ENCODE measurements at regions not wholly inside any gene's neighbourhood (a gene's known extent, or its start where the extent isn't known, plus 50 kb on each side); places are given as distances from the start of the nearest gene placed in this dataset.

DNA sequence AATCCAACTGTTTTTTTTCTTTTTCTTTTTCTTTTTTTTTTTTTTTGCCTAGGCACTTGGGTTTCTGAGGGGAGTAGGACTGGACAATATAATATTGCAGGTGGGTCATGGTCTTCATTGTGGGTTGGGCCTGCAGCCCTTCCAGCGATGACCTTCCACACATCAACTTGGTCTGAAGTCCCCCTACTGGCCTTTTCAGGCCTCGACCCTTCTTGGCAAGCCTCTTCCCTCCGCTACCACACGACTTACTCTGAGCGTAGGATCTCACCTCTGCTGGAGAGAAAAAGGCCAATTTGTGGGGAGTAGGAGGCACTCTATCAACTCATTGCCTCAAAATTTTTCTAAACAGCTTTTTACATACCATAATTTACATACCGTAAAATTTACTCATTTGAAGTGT lies 51.1 kb upstream of the GRIK3 start:
- no peak for DNase-seq (ENCODE audit: low read depth)

DNA sequence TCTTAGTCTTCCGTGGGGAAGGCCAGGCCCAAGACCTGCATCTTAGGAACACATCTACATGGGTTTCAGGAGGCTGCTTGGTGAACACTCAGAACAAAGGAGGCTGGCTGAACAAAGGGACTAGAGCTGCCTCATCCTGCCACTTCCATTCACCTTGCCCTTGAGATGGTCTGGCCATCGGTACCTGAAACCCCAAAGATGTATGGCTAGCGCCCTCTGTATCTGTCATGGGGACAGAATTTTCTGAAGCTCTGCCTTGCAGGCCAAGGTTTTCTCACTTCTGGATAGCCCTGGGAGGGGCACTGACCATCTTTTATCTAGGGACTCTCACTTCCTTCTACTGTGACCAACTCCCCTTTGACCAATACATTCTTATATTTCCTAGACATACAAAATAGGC lies 55.4 kb upstream of the GRIK3 start:
- DNase-seq (ENCODE audit: low read depth): no peak

DNA sequence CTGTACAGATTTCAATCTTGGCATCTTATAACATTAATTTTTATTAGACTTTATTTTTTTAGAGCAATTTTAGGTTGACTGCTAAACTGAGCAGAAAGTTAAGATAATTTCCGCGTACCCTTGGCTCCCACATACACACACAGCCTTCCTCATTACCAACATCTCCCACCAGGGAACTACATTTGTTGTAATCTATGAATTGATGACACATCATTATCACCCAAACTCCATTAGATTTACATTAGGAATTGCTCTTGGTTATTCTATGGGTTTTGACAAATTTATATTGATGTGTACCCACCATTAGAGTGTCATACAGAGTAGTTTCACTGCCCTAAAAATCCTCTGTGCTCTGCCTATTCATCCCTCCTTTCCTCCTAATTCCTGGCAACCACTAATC lies 56.4 kb upstream of the GRIK3 start:
- DNase-seq (ENCODE audit: low read depth): no peak

DNA sequence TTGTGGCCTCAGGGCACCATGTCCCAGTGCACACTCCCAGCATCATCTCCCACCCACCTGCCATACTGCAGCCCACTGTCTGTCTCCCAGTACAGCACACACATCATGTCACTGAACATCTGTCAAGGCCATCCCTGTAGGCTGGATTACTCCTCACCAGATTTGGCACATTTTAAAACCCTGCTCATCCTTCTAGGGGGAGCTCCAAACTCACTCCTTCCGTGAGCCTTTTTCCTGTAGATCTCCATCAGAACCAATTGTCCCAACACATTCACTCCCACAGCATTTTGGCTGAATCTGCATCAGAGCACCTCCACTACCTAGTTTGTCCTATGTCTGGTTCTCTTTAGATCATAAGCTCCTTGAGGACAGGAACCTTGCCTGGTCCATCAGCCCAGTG lies 58.6 kb upstream of the GRIK3 start:
- DNase-seq (ENCODE audit: low read depth): no peak

DNA sequence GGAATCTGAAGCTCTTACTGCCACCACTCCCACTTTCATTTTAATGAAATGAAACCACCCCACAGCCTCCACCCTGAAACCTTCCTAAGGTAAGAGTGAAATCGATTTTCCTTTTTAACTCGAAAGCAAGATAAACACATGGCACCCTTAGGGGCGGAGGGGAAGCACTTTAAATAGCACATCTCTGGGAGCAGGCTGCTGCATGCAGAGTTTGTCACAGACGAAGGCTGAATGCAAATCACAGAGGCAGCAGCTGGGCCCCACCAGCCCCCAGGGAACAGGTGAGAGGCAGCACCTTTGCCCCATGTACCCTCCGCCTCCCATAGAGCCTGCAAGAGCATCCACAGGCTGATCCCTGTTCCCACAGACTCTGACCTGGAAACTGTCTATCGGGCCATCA lies 60.0 kb upstream of the GRIK3 start:
- no peak for DNase-seq (ENCODE audit: low read depth)

DNA sequence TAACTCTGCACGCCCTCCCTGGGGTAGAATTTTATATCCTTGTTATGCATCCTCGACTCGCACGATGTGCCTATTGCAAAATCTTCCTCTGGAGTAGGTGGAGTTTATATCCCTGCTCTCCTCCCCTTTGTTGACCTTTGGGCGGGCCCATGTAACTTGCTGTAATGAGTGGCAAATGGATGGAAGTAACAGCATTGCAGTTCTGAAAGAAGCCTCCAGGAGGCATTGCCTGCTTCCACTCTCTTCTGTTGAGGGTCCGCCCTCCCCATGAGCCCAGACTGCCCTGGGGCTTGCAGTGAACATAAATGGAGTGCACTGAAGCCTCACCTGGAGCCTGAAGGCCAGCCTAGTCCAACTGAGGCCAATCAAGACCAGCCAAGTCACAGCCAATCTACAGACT lies 62.2 kb upstream of the GRIK3 start:
- DNase-seq (ENCODE audit: low read depth): no peak

DNA sequence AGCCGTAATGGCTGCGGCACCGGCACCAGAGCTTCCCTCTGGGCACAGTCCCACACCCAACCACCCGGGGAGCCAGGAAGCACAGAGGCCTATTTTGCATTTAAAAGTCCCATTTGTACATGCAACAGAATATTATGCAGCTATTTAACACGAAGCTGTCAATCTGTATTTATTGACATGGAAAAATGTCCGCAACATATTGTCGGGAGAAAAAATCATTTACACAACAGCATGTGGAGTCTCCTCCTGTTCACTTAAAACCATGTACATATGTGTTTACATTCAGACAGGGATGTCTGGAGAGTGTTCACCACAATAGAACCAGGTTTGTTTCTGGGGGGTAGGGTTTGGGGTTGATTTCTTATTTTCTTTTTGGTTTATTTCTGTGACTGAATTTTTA lies 63.4 kb upstream of the GRIK3 start:
- DNase-seq (ENCODE audit: low read depth): no peak

DNA sequence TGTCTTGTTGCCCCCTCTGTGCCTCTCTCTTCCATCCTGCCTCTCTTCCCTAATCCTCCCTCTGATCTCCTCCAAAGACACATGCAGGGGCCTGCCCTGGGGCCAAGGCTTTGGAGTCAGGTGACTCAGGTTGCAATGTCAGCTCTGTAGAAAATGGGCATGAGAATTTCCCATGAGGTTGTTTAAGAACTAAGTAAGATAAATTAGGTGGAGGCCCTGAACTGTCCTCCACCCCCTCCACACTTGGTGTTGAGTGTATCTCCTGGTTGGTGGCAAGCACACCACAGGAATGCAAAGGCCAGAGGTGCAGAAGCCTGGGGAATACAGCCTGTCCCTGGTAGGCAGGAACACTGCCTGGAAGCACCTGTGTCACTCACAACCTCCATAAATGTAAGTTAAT lies 63.9 kb upstream of the GRIK3 start:
- DNase-seq (ENCODE audit: low read depth): no peak

DNA sequence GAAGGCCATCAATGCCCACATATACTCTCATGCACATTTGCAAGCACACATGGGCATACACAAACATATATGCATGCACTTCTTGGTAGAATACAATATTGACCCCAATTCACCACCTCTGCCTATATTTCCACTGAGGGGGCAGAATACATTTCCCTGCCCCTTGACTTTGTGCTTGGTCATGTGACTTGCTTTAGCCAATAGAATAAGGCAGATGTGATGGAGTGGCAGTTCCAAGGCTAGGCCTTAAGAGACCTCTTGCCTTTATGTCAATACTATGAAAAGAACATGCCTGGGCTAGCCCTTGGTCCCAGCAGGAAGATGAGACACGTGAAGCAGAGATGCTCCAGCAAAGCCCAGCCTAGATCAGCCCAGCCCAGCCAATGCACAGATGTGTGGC lies 66.0 kb upstream of the GRIK3 start:
- DNase-seq (ENCODE audit: low read depth): no peak

DNA sequence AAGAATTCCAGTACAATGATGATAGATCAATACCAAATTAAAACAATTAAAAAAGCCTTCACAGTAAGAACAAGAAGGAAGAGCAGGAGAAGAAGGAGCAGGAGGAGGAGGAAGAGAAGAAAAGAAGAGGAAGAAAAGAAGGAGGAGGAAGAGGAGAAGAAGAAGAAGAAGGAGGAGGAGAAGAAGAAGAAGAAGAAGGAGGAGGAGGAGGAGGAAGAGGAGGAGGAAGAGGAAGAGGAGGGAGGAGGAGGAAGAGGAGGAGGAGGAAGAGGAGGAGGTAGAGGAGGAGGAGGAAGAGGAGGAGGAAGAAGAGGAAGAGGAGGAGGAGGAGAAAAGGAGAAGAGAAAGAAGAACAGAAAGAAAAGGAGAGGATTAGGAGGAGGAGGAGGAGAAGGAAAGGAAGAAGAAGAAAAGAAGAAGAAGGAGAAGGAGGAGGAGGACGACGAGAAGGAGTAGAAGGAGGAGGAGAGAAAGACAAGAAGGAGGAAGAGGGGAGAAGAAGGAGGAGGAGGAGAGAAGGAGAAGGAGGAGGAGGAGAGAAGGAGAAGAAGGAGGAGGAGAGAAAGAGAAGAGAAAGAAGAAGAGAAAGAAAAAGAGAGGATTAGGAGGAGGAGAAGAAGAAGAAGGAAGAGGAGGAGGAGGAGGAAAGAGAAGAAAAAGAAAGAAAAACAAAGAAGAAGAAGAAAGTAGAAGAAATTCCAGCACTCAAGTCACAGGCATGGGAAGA lies 68.5 kb upstream of the GRIK3 start:
- DNase-seq (ENCODE audit: low read depth): no peak

DNA sequence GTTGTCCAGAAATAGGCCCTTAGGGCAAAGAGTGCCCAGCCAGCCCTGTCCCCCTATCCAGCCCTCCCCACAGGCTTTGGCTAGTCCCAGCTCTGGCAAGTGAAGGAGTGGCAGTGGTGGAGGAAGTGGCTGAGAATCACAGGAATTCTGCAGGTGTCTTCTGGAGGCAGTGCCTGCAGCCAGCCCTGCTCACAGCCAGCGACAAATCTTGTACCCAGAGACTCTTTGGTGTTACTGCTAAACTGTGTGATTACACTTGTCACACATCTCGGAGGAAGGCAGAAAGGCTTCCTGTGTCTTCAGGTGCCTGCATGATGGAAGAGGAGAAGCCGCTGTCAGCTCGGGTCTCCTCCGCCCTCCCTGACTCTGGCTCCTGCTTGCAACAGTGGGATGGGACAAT lies 71.6 kb upstream of the GRIK3 start:
- DNase-seq (ENCODE audit: low read depth): no peak

DNA sequence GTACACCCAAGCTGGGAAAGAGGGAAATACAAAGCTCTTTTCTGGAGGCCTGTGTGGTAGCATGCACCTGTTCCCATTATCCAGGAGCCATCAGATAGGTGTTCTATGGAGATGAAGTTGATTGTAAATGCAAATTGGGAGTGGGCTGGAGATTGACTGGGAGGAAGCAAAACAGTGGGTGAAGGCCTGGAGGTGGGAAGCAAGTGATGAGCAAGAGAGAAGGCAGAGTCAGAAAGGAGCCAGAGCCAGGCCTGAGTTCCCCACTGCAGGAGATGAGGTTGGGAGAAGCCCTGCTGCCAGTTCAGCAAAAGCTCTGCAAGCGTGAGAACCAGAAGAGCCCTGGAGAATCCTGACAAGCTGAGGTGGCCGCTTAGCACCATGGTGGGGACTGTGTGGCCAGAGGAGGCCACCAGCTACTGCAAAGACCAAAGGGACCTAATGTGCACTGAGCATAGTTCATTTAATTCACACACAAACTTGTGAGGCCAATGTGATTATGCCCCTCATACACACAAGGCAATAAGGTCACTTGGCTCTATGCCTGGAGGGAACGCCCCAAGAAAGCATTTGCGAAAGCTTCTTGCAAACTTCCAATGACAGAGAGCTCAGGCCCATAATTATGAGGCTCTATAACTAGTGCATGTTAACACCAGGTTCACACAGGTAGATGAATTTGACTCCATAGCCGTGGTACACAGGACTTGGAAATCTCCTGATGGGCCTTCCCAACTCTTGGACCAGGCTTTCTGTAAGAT lies 73.0 kb upstream of the GRIK3 start:
- DNase-seq (ENCODE audit: low read depth): no peak

DNA sequence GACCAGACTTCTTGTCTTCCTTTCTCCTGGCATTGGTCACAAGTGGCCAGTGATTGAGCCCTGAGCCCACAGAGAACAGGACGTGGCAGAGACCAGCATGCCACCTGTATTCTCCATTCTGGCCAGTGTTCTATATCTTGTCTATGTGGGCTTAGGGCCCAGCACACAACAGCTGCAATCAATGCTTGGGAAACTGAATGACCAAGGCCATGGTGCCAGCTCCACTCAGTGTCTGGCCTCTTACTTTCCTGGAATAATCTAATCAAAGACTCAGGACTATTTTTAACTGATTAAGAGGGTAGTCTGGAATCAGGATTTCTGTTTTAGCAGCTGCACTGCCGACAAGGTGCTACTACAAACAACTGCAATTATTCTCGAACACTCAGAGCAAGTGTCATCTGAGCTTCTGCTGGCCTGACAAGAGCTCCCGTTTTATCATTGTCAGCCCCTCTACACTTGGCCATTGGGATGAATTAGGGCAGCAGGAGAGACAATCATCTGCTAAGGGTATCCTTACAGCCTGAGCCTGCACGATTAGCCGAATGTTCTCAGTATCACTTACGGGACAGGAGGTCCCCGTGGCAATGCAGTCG lies 74.4 kb upstream of the GRIK3 start:
- no peak for DNase-seq (ENCODE audit: low read depth)

DNA sequence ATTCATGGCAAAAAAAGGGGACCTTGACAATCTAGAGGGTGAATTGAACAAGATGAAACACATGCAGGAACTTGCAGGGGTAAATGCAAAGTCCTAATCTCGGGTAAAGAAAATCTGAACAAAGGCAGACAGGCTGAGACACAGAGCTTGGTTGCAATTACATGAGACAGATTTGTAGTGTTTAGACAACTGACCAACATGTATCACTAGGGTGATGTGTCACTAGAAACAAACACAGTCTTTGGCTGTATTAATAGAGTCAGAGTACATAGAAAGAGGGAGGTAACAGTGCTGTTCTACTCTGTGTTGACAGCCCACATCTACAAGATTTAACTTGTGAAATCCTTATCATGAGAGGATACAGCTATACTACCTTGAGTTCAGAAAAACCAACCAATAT lies 78.1 kb upstream of the GRIK3 start:
- DNase-seq (ENCODE audit: low read depth): no peak

DNA sequence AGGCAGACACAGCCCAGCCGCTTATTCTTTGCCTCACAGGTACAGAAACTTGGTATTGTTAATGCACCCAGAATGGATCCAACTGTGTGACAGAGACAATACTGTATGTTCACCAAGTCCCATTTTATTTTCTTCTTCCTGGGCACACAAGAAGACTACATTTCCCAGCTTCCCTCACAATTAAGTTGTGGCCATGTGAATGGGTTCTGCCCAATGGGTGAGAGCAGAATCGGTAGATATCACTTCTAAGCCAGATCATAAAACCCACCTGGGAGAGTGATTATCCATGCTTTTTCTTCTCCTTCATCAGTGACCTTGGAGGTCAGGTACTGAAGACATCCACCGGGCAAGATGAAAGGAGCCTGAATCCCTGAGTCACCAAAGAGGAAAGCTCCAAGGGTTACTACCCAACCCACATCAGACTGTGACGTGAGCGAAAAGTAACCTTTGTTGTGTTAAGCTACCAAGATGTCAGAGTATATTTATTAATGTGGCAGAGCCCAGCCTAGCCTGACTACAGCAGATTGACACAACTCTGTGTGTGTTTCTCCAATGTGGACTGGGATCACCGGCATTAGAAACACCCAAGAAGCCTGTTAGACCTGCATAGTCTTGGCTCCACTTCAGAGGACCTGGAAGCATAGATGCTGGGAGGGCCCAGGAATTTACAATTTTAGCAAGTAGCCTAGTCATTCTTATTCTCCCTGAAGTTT lies 79.1 kb upstream of the GRIK3 start:
- no peak for DNase-seq (ENCODE audit: low read depth)

DNA sequence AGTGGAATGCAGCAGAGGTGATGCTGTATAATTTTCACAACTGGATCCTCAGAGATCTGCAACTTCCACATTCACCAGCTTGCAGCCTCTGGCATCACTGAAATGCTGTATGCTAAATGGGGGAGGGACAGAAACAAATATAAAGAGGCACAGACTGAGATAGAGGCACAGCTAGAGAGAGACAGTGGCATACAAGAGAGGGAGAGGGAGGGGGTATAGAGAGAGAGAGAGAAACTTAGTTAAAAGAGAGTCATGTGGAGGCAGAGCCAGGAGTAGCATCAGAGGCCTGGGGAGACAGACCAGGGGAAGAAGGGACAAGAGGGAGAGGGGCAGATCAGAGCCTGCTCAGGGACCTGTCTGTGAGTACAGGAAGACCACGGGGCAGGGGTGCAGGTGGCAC lies 84.5 kb upstream of the GRIK3 start:
- no peak for DNase-seq (ENCODE audit: low read depth)

DNA sequence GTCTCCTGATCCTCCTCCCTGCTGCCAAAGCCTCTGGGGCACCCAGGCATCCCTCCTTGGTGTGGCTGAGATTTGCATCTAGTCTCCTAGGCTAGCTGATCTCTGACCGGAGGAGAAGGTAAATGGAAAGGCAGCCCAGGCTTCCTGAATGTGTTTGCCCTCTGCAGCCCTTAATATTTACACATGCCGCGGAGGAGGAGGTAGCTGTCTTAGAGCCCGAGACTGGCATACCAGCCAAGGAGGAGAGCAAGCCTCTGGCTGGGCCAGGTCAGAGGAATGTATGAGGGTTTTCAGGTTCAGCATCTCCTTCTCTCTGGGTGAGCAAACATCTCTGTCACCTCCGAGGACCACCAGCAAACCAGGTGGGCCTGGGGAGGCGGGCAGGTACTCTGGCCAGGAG lies 86.0 kb upstream of the GRIK3 start:
- DNase-seq (ENCODE audit: low read depth): no peak

DNA sequence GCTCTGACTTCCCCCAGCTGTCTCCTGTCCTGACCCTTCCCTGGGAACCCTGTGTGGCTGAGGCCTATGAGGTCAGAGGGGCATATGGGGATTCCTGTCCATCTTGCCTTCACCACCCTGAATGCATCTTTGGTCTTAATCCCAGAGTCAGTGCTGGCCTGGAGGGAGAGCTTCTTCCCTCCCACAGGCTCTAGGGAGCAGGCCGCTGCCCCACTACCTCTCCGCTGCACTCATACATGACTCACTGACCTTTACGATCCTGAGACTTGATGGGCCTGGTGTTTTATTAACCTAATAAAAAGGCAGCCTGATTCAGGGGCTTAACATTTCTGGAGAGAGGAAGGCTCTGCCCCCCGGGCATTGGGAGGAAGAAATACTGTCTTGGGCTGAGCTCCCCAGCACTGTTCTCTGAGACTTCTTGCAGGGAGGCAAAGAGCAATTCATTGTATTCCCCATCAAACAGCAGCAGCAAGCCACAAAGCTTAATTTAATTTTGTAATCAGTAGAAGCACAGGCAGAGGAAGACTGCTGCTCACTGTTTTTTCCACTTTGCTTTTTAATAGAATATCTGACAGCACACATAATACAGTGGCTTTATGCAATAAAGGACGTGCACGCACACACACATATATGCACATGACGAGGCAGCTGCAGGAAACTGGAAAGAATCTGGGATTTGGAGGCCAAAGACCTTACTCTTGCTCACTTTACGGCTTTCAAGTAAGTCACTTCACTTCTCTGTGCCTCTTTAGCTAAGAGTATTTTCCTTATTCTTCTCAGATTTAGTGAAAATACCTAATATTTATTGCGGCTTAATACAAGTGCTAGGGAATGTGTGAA lies 89.2 kb upstream of the GRIK3 start:
- DNase-seq (ENCODE audit: low read depth): no peak

DNA sequence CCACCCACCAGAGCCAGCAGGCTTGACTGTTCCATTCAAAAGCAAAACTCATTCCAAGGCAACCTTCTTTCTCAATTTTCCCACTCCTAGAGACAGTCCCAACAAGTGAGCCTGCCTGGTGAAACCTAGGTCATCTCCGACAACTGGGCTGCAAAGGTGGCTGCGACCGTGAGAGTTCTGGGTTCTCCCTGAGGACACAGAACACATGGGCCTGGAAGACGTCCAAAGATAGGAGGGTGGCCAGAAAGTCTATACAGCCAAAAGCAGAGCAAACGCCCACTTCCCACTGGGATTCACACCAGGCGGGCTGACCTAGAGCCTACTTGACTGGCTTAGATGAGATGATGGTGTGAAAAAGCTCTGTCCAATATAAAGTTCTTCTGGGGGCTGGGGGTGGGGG lies 90.2 kb upstream of the GRIK3 start:
- DNase-seq (ENCODE audit: low read depth): no peak

DNA sequence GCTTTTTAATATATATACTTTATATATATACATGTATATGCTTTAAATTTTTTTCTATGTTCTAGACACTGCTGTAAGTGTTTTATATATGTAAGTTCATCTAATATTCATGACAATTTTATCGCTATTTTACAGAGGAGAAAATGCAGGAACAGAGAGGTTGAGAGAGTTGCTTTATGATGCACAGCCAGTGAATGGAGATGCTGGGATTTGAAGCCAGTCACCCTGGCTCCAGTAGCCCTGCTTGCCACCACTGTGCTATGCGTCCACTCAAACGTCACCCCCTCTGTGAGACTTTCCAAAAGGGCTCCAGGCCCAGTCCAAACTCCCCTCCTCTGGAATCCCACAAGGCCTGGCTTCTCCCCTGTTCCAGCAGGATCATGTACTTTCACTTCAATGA lies 91.0 kb upstream of the GRIK3 start:
- DNase-seq (ENCODE audit: low read depth): no peak

DNA sequence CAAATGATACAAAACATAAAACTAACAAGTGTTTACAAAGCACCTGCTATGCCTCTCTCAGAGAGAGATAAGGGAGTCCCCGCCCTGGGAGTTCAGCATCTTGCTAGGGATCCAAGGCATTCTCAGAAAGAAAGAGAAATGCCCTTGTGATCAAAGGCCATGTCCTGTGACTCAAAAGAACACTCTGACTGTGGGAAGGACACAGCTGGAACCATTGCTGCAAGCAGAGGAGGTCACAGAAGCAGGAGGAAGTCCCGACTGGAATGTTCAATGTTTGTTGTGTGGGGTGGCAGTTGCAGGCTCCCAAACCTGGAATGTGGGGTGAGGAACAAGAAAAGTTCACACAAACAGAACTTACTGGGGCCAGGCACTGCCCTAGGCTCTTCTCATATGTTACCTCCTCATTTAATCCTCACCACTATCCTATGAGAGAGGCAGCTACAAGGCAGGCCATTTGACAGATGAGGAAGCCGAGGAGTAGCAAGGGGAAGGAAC lies 93.0 kb upstream of the GRIK3 start:
- DNase-seq (ENCODE audit: low read depth): no peak

DNA sequence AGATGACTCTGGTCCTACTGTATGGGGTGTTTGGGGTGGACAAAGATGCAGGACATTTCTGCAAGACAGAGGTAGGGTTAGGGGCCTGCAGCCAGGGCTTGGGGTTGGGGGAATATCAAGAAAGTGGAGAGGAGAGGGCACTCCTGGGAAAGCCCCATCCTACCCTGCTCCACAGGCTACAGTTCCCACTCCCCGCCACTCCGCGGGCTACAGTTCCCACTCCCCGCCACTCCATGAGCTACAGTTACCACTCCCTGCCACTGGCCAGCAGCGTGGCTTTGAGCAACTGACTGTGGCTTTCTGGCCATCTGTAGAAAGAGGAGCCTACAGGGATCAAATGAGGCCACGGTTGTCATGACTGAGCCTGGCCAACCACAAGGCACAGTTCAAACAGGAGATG lies 93.8 kb upstream of the GRIK3 start:
- DNase-seq (ENCODE audit: low read depth): no peak

Data from Daoy (cell line).